Thyroid gland (tissue), 4 donors: ENCODE measurements at regions not wholly inside any gene's neighbourhood (a gene's known extent, or its start where the extent isn't known, plus 50 kb on each side); places are given as distances from the start of the nearest gene placed in this dataset.

ENCODE experiments used
- DNase-seq, 2 donors: peaks; one replicate each; pipeline ENCODE4 v3.0.0-alpha.2; 2019
- H3K27ac ChIP-seq, 3 donors: fragments of 200-600 bp; sonication (generic); 1 replicate in 2 of 3; 2 replicates in 1 of 3; pipeline ENCODE4 v1.5.1; 2016 to 2019; ENCODE audit warnings: mild to moderate bottlenecking in 1 of 3, moderate library complexity in 1 of 3
- H3K27me3 ChIP-seq: fragments of 200-600 bp; sonication (generic); one replicate; pipeline ENCODE4 v1.5.1; 2019
- H3K36me3 ChIP-seq, 2 donors: fragments of 200-600 bp; sonication (generic); one replicate each; pipeline ENCODE4 v1.5.1; 2016 to 2019
- H3K4me1 ChIP-seq, 2 donors: fragments of 200-600 bp; sonication (generic); one replicate each; pipeline ENCODE4 v1.5.1; 2017 to 2019
- H3K4me3 ChIP-seq, 3 donors: fragments of 200-600 bp; sonication (generic); replicated peaks in 1 of 3; 1 replicate in 2 of 3; 2 replicates in 1 of 3; pipeline ENCODE4 v1.5.1; 2016; ENCODE audit warnings: mild to moderate bottlenecking in 1 of 3
- H3K9me3 ChIP-seq: fragments of 200-600 bp; sonication (generic); one replicate; pipeline ENCODE4 v1.5.1; 2017
- POLR2A ChIP-seq, 2 donors: fragments of 450-650 bp; IDR thresholded peaks; one replicate each; pipeline ENCODE4 v1.6.1; 2017; ENCODE audit warnings: antibody characterized with exemption in 2 of 2, mild to moderate bottlenecking in 2 of 2, moderate library complexity in 1 of 2
- WGBS, 2 donors: methylation state at CpG; one replicate each; pipeline ENCODE4 v1.1.5; 2017; 5-methylcytosine and 5-hydroxymethylcytosine counted together
- intact Hi-C: fragments of 100-400 bp; cut with DNase I; formaldehyde crosslinking; loops from one replicate; pipeline ENCODE4 v1.15.1; 2023
- TF ChIP-seq, protein P1 (sequence below), 6 experiments: fragments of 200-600 bp in 3 of 6; fragments of 450-650 bp in 3 of 6; sonication (generic) in 3 of 6; IDR thresholded peaks; one replicate each; pipeline ENCODE4 v1.5.1; 2016 to 2019; ENCODE audit warnings: antibody characterized with exemption in 6 of 6, mild to moderate bottlenecking in 2 of 6, inconsistent platforms in 1 of 6, moderate library complexity in 1 of 6

DNA sequence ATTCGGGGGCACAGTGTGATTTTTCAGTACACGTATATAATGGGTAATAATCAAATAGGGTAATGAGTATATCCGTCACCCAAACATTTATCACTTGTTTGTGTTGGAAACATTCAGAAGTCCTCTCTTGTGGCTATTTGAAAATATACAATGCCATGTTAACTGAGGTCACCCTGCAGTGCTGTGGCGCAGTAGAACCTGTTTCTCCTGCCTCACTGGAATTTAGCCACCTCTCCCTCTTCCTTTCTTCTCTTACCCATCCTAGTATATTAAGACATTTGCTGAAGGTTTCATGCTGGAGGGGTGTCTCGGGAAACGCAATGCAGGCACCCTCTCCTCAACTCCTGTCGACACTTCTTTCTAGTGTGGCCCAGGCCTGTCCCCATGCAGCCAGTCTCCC is 425.3 kb upstream of the MKI67 start:
- 78 to 83% methylated on average over 7 of the region's 7 CpGs for WGBS, 2 donors
- TF ChIP-seq, protein P1, sequence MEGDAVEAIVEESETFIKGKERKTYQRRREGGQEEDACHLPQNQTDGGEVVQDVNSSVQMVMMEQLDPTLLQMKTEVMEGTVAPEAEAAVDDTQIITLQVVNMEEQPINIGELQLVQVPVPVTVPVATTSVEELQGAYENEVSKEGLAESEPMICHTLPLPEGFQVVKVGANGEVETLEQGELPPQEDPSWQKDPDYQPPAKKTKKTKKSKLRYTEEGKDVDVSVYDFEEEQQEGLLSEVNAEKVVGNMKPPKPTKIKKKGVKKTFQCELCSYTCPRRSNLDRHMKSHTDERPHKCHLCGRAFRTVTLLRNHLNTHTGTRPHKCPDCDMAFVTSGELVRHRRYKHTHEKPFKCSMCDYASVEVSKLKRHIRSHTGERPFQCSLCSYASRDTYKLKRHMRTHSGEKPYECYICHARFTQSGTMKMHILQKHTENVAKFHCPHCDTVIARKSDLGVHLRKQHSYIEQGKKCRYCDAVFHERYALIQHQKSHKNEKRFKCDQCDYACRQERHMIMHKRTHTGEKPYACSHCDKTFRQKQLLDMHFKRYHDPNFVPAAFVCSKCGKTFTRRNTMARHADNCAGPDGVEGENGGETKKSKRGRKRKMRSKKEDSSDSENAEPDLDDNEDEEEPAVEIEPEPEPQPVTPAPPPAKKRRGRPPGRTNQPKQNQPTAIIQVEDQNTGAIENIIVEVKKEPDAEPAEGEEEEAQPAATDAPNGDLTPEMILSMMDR (IDR thresholded peaks at IDR 0.05): no peak
- no peak for TF ChIP-seq POLR2A (IDR thresholded peaks at IDR 0.05)
- H3K4me3 ChIP-seq: no peak overlapping the region
- intact Hi-C loops: no loop called here
- H3K27me3 ChIP-seq: no peaks in the 10 kb centered on the region
- no peak overlapping the region for H3K27ac ChIP-seq
- no peaks in the 10 kb centered on the region for H3K9me3 ChIP-seq
- H3K36me3 ChIP-seq: no peaks in the 10 kb centered on the region
- DNase-seq: no peak
- H3K4me1 ChIP-seq: no peaks in the 10 kb centered on the region

GRCh38 chr10:128553755-128554154 is 427.5 kb upstream of the MKI67 start:
- intact Hi-C loops: no loop called here
- no peak overlapping the region for H3K4me3 ChIP-seq
- H3K9me3 ChIP-seq: no peaks in the 10 kb centered on the region
- no peaks in the 10 kb centered on the region for H3K36me3 ChIP-seq
- TF ChIP-seq, protein P1 (IDR thresholded peaks at IDR 0.05): no peak
- no peak for TF ChIP-seq POLR2A (IDR thresholded peaks at IDR 0.05)
- H3K27me3 ChIP-seq: no peaks in the 10 kb centered on the region
- no peak overlapping the region for H3K27ac ChIP-seq
- DNase-seq: no peak
- WGBS, 2 donors: 71 to 82% methylated on average over 2 of the region's 2 CpGs
- no peaks in the 10 kb centered on the region for H3K4me1 ChIP-seq

- intact Hi-C loops: no loop called here
- Histone ChIP-seq H3K9me3 (no peaks in the 10 kb centered on the region), H3K36me3 (no peaks in the 10 kb centered on the region), H3K4me1 (no peaks in the 10 kb centered on the region), H3K27me3 (no peaks in the 10 kb centered on the region), H3K4me3 (no peak overlapping the region), H3K27ac (no peak overlapping the region)
- TF ChIP-seq, protein P1 (IDR thresholded peaks at IDR 0.05): no peak
- TF ChIP-seq POLR2A (IDR thresholded peaks at IDR 0.05): no peak
- no peak for DNase-seq
- 73% methylated on average over 15 of the region's 15 CpGs for WGBS, 2 donors
Observed at GRCh38 chr10:128556182-128557110, 430.2 kb upstream of the MKI67 start.

GRCh38 chr10:128557149-128557710 is 431.0 kb upstream of the MKI67 start:
- TF ChIP-seq, protein P1 (IDR thresholded peaks at IDR 0.05): no peak
- no peak for TF ChIP-seq POLR2A (IDR thresholded peaks at IDR 0.05)
- Histone ChIP-seq H3K9me3 (no peaks in the 10 kb centered on the region), H3K4me3 (no peak overlapping the region), H3K27ac (no peak overlapping the region), H3K27me3 (no peaks in the 10 kb centered on the region), H3K4me1 (no peaks in the 10 kb centered on the region), H3K36me3 (no peaks in the 10 kb centered on the region)
- 69 to 86% methylated on average over 12 of the region's 12 CpGs for WGBS, 2 donors
- intact Hi-C loops: no loop called here
- DNase-seq: no peak

GRCh38 chr10:128560406-128560805 is 434.2 kb upstream of the MKI67 start:
- DNase-seq: no peak
- no peak for TF ChIP-seq POLR2A (IDR thresholded peaks at IDR 0.05)
- TF ChIP-seq, protein P1 (IDR thresholded peaks at IDR 0.05): no peak
- H3K36me3 ChIP-seq: no peaks in the 10 kb centered on the region
- 69 to 74% methylated on average over 1 of the region's 1 CpG for WGBS, 2 donors
- H3K27ac ChIP-seq: no peak overlapping the region
- H3K27me3 ChIP-seq: no peaks in the 10 kb centered on the region
- no peaks in the 10 kb centered on the region for H3K9me3 ChIP-seq
- intact Hi-C loops: no loop called here
- H3K4me1 ChIP-seq: no peaks in the 10 kb centered on the region
- H3K4me3 ChIP-seq: no peak overlapping the region
